ENCODE measurements at regions not wholly inside any gene's neighbourhood (a gene's known extent, or its start where the extent isn't known, plus 50 kb on each side); places are given as distances from the start of the nearest gene placed in this dataset.
"Not testable (repeated sequence)": the region's sequence is repeated elsewhere in the genome, so short reads cannot be mapped to it uniquely, and the experiment has no call there.

DNA sequence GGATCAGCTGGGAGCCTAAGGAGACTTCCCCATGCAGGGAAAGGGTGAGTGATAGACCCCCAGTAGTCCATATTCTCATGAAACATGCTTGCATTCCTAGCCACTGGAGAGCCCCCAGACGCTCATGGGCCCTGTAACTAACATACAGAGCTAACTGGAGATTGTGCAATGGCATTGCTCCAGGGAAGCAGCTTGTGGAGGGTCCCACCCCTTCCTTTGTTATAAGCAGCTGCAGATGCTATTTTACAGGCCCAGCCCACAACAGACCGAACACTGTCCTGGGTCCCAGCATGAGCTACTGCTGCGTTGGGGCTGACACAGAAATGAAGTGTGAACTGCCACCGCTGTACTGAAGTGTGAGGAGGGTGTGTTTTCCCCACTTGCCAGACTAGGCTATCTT is 1465.7 kb upstream of the DIAPH2 start:
- DNase-seq (ENCODE audit: low read depth) = no peak

DNA sequence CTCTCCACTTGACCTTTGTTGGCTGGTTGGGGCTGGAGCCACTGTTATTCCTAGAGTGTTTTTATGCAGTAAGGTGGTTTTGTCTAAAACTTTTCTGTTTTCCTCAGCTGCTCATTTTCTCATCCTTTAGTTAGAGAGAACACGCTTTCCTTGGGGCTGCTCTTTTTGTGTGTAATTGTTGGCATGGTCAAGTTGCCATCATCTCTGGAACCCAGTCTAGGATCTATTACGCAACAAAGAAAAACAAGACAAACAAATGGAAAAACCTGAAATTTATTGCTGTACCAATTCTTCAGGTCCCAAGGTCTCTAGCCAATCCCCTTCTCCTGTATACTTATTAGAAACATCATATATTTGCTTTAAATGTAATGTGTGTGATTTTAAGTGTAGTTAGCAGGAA is 1436.3 kb upstream of the DIAPH2 start:
- DNase-seq (ENCODE audit: low read depth) = no peak

DNA sequence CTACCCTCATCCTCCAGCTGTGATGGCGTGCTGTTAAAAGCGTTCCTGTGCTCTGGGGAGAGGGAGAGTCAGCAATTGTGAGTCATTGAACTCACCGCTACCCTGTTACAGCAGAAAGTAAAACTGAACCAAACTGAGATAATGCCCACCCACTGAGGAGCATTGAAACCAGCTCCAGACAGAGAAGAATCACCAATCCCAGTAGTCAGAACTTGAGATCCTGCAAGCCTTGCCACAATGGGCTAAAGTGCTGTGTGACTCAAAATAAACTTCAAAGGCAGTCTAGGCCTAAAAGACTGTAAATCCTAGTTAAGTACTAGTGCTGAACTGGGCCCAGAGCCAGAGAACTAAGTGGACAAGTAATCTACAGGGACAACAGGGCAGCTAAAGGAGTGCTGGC is 1394.2 kb upstream of the DIAPH2 start:
- DNase-seq (ENCODE audit: low read depth) = no peak

DNA sequence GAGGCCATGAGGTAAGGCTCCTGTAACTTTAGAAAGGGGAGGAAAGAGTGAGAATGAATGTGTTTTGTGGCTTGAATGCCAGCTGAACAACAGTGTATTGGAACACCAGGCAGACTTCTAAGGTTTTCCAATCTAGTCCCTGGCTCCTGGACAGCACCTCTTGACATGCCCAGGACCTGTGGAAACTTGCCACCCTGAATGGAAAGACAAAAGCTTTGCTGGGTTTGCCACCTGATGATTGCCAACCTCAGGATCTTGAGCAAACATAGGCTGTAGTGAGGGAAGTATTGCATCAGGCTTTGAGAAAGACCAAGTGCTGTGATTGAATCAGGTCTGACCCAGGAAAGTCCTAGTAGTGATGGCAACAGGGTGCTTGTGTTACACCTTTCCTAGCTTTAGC is 1393.1 kb upstream of the DIAPH2 start:
- DNase-seq (ENCODE audit: low read depth) = no peak

DNA sequence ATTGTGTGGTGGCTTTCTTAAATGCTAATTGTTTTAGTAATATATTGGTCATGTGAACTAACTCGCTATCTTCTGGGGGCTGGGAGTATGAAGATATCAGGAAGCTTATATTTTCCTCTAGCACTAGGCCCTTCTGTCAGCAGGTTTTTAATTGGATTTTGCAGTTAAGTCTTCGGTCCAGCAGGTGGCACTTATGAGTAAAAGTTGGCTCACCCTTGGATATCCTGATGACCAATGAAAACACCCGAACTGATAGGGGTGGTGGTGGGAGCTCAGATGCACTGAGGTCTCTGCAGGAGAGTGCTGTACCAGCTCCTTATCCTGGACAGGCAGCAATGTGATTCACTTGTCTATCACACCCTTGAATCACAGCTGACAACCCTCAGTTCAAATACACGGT is 1365.8 kb upstream of the DIAPH2 start:
- DNase-seq (ENCODE audit: low read depth) = no peak

DNA sequence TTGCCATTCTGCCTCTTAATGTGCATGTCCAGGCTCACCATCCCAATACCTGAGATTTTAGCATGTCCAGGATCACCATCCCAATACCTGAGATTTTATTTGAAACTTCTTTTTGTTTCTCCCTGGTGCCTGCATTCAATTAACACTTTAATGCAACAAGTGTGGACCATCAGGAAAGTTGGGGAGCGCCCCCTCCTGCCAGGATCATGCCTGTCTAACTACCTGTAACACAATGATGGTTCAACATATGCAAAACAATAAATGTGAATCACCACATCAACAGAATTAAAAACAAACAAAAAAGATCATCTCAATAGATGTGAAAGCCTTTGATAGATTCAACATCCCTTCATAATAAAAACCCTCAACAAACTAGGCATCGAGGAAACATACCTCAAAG is 1359.5 kb upstream of the DIAPH2 start:
- DNase-seq (ENCODE audit: low read depth) = no peak

DNA sequence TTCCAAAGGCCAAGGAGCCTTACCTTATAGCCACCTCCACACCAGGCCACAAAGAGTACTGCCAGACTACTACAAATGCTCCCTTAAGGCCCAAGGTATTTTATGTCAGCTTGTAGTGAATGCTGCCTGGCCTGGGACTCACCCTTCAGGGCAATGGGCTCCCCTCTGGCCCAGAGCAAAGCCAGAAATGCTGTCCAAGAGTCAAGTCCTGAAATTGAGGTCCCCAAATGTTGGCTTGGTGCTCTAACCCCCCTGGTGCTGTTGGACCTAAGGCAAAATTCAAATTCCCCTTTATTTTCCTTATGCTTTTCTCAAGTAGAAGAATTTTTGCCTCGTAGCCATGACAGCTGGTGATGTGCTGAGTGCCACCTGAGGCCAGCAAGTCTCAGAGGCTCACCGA is 1354.3 kb upstream of the DIAPH2 start:
- DNase-seq (ENCODE audit: low read depth) = no peak

DNA sequence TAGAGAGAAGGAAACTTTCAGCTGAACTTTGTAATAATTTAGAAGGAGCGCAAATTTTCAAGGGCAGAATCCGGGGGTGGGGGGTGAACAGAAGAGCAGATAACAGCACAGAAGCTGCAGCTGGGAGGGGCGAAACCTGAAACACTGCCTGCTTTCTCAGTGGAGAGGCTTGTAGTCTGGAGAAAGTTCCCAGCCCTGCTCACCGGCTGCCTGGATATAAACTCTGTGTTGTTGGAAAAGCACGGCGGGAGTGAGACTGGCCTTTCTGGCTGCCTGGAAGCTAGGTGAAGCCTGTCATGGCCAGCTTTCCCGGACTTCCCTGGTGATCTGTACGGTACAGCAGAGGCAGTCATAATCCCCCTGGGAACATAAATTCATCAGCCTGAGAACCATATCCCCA is 1352.1 kb upstream of the DIAPH2 start:
- no peak for DNase-seq (ENCODE audit: low read depth)

DNA sequence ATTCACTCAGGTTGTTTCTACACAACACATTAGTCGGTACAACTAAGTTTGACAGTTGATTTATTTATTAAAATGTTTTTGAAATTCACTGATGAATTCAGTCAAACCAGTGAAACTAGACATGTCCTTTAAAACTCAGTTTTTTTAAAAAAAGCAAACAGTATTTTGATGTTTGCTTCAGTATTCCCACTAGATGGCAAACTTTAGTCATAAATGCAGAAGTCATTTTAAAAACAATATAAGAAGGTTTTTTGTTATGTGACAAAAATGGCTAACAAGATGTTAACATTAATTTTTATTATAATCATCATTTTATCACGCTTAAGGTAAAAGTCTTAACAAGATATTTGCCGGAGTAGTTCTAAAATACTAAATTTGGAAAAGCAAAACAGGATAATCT is 1337.8 kb upstream of the DIAPH2 start:
- DNase-seq (ENCODE audit: low read depth) = no peak

DNA sequence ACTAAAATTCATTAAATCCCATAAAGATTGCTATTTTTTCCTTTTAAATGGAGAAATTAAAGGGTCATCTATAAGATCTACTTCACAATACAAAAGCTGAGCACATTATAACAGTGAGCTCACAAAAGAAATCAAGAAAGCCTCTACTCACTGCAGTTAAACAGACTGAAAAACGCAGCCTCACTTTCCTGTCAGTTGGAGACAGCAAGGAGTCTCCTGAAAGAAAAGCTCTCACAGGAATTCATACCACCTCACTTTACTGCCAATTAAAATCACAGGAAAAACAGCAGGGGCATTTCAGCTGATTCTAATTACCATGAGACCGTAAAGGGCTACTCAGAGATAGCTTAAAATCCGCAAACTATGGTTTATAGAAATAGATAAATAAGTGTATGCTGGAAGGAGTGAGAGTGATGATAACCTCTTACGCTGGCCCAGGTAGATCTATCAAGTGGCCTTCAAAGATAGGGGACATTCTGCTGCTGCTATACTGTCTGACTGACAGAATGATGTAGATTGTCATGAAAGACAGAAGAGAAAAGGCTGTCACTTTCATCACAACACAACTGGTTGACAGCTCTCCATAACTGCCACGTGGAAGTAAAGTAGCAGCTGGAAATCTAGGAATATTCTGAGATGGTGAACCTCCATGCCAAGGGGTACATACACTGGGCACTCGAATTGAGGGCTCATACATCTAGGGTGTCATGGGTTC is 1333.7 kb upstream of the DIAPH2 start:
- no peak for DNase-seq (ENCODE audit: low read depth)

DNA sequence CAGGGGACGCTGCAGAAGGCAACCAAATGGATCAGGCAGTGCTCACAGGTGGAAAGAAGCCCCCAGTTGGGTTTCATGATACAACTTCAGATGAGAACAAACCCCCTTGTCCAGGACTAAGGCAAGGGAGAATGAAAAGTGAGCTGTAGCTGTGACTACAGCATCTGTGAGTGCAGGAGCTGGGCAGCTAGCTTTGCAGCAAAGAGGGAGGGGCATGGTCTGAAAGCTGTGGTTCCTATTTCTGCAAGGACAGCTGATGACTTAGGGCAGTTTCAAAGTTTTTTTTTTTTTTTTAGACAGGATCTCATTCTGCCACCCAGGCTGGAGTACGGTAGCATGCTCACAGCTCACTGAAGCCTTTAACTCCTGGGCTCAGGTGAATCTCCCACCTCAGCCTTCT is 1317.4 kb upstream of the DIAPH2 start:
- no peak for DNase-seq (ENCODE audit: low read depth)

DNA sequence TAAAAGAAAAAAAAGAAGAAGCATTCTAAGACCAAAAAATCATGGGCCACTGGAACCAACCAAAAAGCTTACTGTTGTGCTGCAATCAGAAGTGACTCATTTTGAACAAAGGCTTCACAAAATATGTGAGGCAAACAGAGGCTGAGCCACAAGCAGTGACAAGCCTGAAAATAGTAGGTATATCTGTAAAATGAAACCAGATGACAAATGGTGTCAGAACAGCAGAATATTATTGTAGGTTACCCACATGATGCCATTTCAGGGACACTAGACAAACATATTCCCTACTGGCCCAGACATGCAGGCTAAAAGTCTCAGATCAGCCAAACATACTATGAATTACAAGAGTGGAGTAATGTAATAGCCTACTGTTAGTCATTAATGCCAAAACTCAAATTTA is 1301.8 kb upstream of the DIAPH2 start:
- DNase-seq (ENCODE audit: low read depth) = no peak

DNA sequence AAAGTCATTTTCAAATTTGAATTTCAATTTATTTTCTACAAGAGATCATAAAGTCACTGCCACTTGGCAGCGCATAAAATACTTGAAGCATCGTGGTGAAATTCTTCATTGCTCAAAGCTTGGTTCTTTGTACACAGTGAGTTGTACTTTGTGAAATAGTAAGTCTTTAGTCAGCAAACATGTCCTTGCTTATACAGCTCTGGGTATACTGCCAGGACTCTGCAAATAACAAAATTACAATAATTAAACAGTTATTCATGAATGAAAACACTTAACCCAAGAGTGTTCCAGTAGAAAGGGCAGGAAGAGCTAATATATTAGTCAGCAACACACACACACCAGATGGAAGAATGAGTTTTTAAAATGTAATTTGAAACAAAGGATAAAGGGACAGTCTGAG is 1300.9 kb upstream of the DIAPH2 start:
- DNase-seq (ENCODE audit: low read depth) = no peak

DNA sequence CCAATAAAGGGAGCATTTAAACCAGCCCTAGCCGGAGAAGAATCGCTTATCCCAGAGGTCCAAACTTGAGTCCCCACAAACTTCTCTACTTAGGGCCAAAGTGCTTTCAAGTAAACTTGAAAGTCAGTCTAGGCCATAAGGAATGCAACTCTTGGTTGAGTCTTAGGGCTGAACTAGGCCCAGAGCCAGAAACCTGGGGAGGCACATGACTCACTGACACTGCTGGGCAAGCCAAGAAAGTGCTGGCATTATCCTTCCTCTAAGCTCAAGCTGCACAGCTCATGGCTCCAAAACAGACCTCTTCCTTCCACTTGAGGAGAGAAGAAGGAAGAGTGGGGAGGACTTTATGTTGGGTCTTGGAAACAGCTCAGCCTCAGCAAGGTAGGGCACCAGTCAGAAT is 1257.3 kb upstream of the DIAPH2 start:
- DNase-seq (ENCODE audit: low read depth) = no peak

DNA sequence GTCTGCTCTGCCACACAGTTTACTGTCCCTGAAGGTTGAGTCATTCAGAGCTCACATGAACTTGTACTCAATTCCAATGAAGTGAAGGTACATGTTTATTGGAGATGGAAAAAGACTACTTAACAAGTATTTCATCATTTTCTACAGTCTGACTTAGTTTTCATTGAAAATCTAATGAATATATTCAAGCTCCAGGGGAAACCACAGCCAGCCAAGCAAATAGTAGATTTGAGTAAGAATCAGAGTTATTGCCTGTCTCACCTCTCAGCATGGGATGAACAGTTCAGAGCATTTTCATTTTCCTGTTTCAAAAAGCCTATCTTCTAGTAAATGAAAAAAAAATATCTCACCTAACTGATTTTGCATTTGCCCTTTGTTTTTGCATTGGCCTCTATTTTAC is 1249.4 kb upstream of the DIAPH2 start:
- no peak for DNase-seq (ENCODE audit: low read depth)

DNA sequence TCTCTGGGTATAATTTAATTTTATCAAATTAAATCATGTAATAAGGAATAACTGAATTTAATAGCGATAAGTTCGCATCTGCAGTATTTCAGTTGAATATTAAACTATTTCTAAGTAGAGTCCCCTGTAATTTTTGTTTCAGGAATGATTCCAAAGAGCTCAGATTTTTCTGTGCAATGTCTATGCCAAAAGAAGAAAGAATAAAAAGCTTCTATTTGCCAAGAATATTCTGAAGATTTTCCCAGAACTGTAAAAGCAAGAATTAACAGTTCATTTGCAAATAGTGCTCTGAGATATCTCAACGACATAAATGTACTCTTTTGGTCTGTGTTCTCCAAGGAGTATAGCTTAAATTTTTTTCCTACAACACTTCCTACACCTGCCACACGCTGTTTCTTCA is 1242.8 kb upstream of the DIAPH2 start:
- no peak for DNase-seq (ENCODE audit: low read depth)

DNA sequence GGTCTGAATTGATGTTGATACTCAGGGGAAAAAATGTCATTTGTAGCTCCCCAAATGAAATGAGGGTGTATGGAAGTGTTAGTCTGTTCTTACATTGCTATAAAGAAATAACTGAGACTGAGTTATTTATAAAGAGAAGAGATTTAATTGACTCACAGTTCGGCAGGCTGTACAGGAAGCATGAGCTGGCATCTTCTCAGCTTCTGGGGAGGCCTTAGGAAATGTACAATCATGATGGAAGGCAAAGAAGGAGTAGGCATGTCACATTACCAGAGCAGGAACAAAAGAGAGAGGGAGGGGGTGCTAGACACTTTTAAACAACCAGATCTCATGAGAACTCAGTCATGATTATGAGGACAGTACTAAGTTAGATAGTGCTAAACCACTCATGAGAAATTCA is 1199.9 kb upstream of the DIAPH2 start:
- DNase-seq (ENCODE audit: low read depth) = no peak

DNA sequence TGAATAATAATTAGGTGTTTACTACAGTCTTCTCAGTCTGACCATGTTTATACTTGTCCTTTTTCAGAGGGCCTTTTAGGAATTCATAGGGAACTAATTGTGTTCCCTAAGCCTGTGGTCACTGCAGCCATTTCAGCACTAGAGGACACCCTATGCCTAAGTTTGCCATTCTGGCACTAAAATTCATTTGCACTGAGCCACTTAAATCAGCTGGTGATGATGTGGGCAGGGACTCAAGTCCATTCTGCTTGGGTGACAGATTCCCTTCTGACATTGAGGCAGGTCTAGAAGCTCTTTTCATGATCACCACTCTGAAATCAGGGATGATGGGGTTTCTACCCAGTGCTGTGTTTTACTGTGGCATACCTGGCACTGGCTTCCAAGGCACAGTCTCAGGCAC is 1178.9 kb upstream of the DIAPH2 start:
- no peak for DNase-seq (ENCODE audit: low read depth)

DNA sequence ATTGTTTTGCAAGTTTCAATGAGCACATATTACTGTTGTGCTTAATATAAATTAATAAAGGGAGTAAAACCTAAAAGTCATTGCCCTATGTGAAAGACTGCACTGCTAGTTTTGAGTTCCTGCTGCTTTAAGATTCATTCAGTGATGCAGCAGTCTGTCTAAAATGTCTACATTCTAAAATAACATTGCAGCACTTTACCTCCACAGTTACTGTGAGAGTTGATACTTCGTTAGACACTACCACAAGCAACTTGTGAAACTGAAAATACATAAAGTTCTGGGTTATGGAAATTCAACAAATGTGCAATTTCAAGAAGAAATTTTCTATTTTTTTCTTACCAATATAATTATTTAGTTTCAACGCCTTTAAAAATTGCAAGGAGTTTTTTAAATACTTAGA is 1175.2 kb upstream of the DIAPH2 start:
- DNase-seq (ENCODE audit: low read depth) = no peak

DNA sequence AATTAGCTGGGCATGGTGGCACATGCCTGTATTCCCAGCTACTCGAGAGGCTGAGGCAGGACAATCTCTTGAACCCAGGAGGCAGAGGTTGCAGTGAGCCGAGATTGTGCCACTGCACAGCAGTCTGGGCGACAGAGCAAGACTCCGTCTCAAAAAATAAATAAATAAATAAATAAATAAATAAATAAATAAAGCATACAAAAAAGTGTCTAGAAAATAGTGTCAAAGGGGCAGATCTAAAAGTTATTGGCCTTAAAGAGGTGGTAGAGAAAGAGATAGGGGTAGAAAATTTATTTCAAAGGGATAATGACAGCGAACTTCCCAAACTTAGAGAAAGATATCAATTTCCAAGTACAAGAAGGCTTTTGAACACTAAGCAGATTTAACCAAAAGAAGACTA is 1160.6 kb upstream of the DIAPH2 start:
- not testable (repeated sequence) for DNase-seq (ENCODE audit: low read depth)

DNA sequence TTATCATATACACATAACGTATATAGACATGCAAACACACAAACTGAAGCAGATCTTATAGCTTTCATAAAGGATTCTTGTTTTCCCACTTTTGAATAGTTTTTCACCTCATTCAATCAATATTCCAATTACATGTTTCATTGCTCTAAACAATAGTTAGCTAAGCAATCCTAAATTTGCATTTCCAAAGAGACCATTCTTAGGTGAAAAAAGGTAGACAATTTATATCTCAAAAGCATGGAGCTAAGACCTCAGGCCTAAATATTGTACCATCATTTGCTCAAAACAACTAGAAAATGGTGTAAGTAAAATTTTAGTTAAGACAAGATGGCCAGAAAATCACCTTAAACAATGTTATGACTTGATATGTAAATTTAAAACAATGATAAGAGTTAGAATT is 1148.5 kb upstream of the DIAPH2 start:
- DNase-seq (ENCODE audit: low read depth) = no peak

DNA sequence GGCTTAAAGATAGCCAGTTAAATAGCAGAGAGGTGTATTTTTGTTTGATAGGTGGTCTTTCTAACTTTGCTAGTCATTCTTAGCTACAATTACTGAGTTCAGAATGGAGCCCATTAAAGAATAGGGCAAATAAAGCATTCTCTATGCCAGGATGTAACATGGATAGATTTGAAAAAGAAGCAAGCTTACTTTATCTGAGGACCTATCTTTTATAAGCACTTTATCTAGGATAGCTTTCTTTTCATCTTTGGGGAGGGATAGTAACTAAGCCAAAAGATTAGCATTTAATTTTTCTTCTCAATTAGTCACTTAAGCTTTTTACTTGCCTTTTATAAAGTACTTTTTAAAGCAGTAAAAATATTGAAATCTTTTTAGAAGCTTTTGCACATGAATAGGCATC is 1148.0 kb upstream of the DIAPH2 start:
- no peak for DNase-seq (ENCODE audit: low read depth)

DNA sequence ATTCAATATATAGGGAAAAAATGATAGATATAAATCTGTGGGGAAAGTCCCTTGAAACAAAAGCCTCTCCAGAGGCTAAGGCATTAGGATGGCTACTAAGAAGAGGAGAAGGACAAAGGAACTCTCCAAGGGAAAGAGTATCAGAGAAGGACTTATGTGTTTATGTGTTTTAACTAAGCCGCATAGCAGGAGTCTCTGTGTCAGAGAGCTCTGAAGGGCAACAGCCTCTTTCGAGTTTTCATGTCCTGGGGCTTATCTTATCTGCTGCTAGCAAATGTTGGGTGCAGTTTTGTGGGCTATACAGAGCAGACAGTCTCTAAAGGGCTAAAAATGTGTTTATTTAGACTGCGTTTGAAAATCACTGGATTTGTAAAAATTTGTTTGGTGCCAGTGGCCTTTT is 1145.6 kb upstream of the DIAPH2 start:
- DNase-seq (ENCODE audit: low read depth) = no peak

DNA sequence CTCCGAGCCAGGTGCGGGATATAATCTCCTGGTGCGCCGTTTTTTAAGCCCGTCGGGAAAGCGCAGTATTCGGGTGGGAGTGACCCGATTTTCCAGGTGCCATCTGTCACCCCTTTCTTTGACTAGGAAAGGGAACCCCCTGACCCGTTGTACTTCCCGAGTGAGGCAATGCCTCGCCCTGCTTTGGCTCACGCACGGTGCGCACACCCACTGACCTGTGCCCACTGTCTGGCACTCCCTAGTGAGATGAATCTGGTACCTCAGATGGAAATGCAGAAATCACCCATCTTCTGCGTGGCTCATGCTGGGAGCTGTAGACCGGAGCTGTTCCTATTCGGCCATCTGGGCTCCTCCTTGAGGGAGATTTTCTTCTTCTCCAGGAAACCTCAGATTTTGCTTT is 1135.1 kb upstream of the DIAPH2 start:
- DNase-seq (ENCODE audit: low read depth) = not testable (repeated sequence)

DNA sequence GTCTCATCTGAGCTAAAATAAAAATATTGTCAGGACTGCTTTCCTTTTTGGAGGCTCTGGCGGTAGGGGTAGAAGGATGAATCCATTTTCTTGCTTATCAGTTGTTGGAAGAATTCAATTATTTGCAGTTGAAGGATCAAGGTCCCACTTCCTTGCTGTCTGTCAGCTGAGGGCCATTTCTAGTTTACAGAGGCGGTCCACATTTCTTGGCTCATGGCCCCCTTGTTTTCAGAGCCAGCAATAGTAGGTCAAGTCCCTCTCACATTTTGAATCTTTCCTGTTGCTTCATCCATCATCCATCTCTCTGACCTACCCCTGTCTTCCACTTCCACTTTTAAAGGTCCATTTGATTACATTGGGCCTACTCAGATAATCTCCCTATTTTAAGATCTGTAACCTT is 1099.3 kb upstream of the DIAPH2 start:
- DNase-seq (ENCODE audit: low read depth) = no peak
